ENCODE measurements at regions not wholly inside any gene's neighbourhood (a gene's known extent, or its start where the extent isn't known, plus 50 kb on each side); places are given as distances from the start of the nearest gene placed in this dataset.
"Not testable (repeated sequence)": the region's sequence is repeated elsewhere in the genome, so short reads cannot be mapped to it uniquely, and the experiment has no call there.

- intact Hi-C loops (cut with DNase I, micrococcal nuclease) = no loop called here
- DNase-seq = no peak
Measured at GRCh38 chr1:192513697-192514096, 61.9 kb upstream of the RGS1 start.

DNA sequence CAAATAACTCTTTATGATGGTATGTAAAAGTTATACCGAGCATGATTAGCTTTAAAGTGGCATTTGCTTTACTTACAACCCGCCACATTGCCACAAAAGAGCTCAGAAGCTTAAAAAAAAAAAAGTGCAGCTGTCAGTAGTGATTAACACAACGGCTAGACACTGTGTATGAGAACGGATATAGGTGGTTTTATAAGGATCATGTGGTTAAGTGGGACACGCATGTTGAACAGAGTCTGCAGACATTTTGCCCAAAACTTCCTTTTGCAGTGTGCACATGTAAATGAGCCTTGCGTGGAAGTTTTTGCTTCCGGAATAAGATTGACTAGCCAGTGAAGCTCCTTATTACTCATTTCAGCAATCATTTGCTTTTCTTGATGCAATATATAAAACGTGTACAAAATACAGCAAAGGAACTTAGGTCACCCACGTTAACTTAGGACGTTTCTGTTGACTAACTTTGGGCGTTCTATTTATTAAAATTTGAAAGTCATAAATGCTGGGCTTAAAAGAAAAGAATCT is 58.7 kb upstream of the RGS1 start:
- intact Hi-C loops (cut with DNase I, micrococcal nuclease) = no loop called here
- ATAC-seq (peak; percentile 77), DNase-seq (peak in 1 of 2 donors; percentile 38)

More at GRCh38 chr1:192513697-192514096, 61.9 kb upstream of the RGS1 start:
- no peak for ATAC-seq

GRCh38 chr1:192517716-192518355 is 57.7 kb upstream of the RGS1 start:
- DNase-seq; ATAC-seq; intact Hi-C loops (cut with DNase I, micrococcal nuclease): not testable (repeated sequence)

DNA sequence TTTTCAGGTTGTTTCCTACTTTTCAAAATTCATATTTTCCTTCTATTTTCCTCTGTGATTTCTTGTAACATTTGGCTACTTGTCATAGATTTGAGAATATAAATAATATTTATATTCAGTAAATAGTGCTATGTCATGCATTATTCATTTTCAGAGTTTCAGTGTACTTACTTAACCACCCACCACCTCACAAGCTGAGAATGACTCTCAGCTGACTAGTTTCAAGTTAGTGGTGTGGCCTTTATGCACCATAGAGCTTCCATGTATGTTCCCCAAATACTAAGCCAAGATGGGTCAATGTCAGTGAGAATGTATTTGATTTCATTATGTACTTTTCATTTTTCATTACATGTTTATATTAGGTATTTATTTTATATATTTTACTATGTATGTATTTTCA is 56.9 kb upstream of the RGS1 start:
- DNase-seq (no peak), ATAC-seq (no peak)
- intact Hi-C loops (cut with DNase I, micrococcal nuclease) = no loop called here

- ATAC-seq (no peak), DNase-seq (no peak)
- intact Hi-C loops (cut with DNase I, micrococcal nuclease) = no loop called here
Measured at GRCh38 chr1:192521734-192522133, 53.8 kb upstream of the RGS1 start.

DNA sequence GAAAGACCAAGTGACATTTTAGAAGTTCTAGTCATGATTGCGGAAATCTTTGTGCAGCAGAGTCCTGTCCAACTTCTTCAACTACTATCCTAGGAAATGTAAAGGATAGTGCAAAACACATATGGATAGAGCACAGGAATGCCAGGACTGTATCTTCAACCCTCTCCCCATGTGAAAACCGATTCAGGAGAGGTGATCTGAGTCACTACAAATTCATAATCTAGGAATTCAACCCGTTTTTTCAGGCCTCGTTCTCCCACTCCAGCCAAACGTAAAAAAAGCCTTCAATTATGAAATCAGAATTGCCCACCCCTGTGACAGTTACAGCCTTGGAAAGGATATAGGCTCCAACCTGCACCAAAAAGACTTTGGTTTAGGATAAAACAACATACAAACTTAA is 52.9 kb upstream of the RGS1 start:
- intact Hi-C loops (cut with DNase I, micrococcal nuclease) = no loop called here
- no peak for DNase-seq
- ATAC-seq = no peak

DNA sequence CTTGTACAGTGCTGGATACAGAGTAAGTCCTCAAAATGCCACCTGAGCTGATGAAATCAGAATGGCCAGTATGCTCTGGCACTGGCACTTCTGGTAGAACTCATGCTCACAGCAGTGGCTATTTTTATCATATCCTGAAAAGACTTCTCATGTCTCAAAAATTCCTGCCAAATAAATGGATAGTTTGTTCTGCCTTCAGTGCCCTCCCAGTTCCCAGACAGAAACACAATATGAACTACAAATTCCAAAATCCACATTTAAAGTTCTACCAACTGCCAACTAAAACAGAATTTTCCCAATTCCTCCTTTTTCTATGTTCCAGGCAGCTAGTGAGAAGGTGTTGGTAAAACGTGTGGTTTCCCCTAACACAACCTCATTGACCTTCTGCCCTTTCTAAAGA is 51.4 kb upstream of the RGS1 start:
- intact Hi-C loops (cut with DNase I, micrococcal nuclease) = no loop called here
- no peak for ATAC-seq
- no peak for DNase-seq

Data from left colon (tissue), 2 donors.